ENCODE measurements at regions not wholly inside any gene's neighbourhood (a gene's known extent, or its start where the extent isn't known, plus 50 kb on each side); places are given as distances from the start of the nearest gene placed in this dataset.

DNA sequence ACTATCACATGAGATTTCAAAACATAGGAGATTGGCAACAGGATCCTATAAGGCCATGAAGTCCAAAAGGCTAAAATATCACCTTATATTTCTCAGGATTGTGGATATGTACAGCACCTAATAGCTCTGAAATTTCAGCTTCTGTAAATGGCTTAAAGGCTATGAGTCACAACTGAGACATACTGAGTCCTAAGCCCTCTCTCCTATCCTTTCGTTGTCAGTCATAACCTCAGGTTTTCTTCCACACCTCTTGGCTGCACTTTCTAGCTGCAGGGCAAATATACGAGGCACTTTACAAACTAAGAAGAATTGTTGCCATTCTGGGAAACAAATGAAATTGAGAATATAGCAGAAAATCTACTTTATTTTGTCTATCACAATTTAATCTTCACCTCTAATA lies 969.9 kb upstream of the EPHA7 start:
- TF ChIP-seq EZH2 (IDR thresholded peaks at IDR 0.05; ENCODE audit: low read length, missing control alignments) = no peak
- TF ChIP-seq, protein P1, sequence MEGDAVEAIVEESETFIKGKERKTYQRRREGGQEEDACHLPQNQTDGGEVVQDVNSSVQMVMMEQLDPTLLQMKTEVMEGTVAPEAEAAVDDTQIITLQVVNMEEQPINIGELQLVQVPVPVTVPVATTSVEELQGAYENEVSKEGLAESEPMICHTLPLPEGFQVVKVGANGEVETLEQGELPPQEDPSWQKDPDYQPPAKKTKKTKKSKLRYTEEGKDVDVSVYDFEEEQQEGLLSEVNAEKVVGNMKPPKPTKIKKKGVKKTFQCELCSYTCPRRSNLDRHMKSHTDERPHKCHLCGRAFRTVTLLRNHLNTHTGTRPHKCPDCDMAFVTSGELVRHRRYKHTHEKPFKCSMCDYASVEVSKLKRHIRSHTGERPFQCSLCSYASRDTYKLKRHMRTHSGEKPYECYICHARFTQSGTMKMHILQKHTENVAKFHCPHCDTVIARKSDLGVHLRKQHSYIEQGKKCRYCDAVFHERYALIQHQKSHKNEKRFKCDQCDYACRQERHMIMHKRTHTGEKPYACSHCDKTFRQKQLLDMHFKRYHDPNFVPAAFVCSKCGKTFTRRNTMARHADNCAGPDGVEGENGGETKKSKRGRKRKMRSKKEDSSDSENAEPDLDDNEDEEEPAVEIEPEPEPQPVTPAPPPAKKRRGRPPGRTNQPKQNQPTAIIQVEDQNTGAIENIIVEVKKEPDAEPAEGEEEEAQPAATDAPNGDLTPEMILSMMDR (conservative IDR thresholded peaks at IDR 0.05 in 1 of 2, IDR thresholded peaks at IDR 0.05 in 1 of 2; ENCODE audit: low read depth in 1 of 2, low read length in 2 of 2) = no peak
